ENCODE measurements at regions not wholly inside any gene's neighbourhood (a gene's known extent, or its start where the extent isn't known, plus 50 kb on each side); places are given as distances from the start of the nearest gene placed in this dataset.
"Not testable (repeated sequence)": the region's sequence is repeated elsewhere in the genome, so short reads cannot be mapped to it uniquely, and the experiment has no call there.

GRCh38 chr4:138437263-138437851, 195.2 kb upstream of the SLC7A11 start:
- Histone ChIP-seq H3K4me3 (ENCODE audit: low read depth, low read length) (no peak overlapping the region), H3K4me2 (ENCODE audit: low read length) (no peak overlapping the region), H3K4me1 (no peaks in the 10 kb centered on the region), H3K79me2 (no peaks in the 10 kb centered on the region), H2AFZ (no peak overlapping the region), H3K27ac (no peak overlapping the region), H3K27me3 (ENCODE audit: control insufficient read depth, insufficient read depth, low read length) (no peaks in the 10 kb centered on the region), H3K36me3 (ENCODE audit: control insufficient read depth, insufficient read depth, low read length) (no peaks in the 10 kb centered on the region), H3K9ac (no peak overlapping the region), H3K9me3 (ENCODE audit: control insufficient read depth, low read length) (no peaks in the 10 kb centered on the region)
- TF ChIP-seq, protein P1, sequence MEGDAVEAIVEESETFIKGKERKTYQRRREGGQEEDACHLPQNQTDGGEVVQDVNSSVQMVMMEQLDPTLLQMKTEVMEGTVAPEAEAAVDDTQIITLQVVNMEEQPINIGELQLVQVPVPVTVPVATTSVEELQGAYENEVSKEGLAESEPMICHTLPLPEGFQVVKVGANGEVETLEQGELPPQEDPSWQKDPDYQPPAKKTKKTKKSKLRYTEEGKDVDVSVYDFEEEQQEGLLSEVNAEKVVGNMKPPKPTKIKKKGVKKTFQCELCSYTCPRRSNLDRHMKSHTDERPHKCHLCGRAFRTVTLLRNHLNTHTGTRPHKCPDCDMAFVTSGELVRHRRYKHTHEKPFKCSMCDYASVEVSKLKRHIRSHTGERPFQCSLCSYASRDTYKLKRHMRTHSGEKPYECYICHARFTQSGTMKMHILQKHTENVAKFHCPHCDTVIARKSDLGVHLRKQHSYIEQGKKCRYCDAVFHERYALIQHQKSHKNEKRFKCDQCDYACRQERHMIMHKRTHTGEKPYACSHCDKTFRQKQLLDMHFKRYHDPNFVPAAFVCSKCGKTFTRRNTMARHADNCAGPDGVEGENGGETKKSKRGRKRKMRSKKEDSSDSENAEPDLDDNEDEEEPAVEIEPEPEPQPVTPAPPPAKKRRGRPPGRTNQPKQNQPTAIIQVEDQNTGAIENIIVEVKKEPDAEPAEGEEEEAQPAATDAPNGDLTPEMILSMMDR (IDR thresholded peaks at IDR 0.05): no peak

- not testable (repeated sequence) for H3K27me3 ChIP-seq (ENCODE audit: control insufficient read depth, insufficient read depth, low read length); H3K4me1 ChIP-seq; H2AFZ ChIP-seq; H3K79me2 ChIP-seq; H3K9ac ChIP-seq; H3K9me3 ChIP-seq (ENCODE audit: control insufficient read depth, low read length); H3K4me2 ChIP-seq (ENCODE audit: low read length); H3K27ac ChIP-seq; H3K36me3 ChIP-seq (ENCODE audit: control insufficient read depth, insufficient read depth, low read length); H3K4me3 ChIP-seq (ENCODE audit: low read depth, low read length)
Observed at GRCh38 chr4:138435733-138436132, 193.6 kb upstream of the SLC7A11 start.

GRCh38 chr4:138435046-138435445, 192.9 kb upstream of the SLC7A11 start:
- not testable (repeated sequence) for H3K4me3 ChIP-seq (ENCODE audit: low read depth, low read length)

DNA sequence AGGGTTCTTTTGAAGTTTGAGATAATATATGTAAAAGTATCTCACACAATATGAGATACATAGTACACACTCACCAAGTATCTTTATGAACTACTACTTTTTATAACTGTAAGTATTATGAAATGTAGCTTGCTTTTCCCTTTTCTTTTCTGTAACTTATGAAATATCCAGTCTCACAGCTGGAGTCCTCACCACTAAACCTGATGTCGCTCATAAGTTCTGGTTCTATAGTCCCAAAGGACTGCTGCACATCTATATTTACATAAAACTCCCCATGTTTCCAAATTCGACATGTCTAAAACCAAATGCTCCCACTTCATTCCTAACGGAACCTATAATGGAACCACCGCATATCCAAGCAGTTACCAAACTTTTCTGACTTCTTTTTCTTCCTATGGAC, 186.5 kb upstream of the SLC7A11 start:
- H3K79me2 ChIP-seq: no peaks in the 10 kb centered on the region
- no peak overlapping the region for H3K4me2 ChIP-seq (ENCODE audit: low read length)
- no peak overlapping the region for H3K4me3 ChIP-seq (ENCODE audit: low read depth, low read length)
- no peak overlapping the region for H3K27ac ChIP-seq
- no peak overlapping the region for H3K9ac ChIP-seq
- no peaks in the 10 kb centered on the region for H3K36me3 ChIP-seq (ENCODE audit: control insufficient read depth, insufficient read depth, low read length)
- no peaks in the 10 kb centered on the region for H3K27me3 ChIP-seq (ENCODE audit: control insufficient read depth, insufficient read depth, low read length)
- no peaks in the 10 kb centered on the region for H3K9me3 ChIP-seq (ENCODE audit: control insufficient read depth, low read length)
- TF ChIP-seq, protein P1 (IDR thresholded peaks at IDR 0.05): no peak
- no peak overlapping the region for H2AFZ ChIP-seq
- no peaks in the 10 kb centered on the region for H3K4me1 ChIP-seq

More at GRCh38 chr4:138435046-138435445, 192.9 kb upstream of the SLC7A11 start:
- not testable (repeated sequence) for H3K4me2 ChIP-seq (ENCODE audit: low read length); H3K9ac ChIP-seq; H3K4me1 ChIP-seq; H3K9me3 ChIP-seq (ENCODE audit: control insufficient read depth, low read length); H3K79me2 ChIP-seq; H3K27me3 ChIP-seq (ENCODE audit: control insufficient read depth, insufficient read depth, low read length); H2AFZ ChIP-seq; H3K36me3 ChIP-seq (ENCODE audit: control insufficient read depth, insufficient read depth, low read length); H3K27ac ChIP-seq

GRCh38 chr4:138426786-138427185, 184.6 kb upstream of the SLC7A11 start:
- Histone ChIP-seq H3K79me2 (no peaks in the 10 kb centered on the region), H3K9me3 (ENCODE audit: control insufficient read depth, low read length) (no peaks in the 10 kb centered on the region), H3K27me3 (ENCODE audit: control insufficient read depth, insufficient read depth, low read length) (no peaks in the 10 kb centered on the region), H3K4me1 (no peaks in the 10 kb centered on the region), H3K4me2 (ENCODE audit: low read length) (no peak overlapping the region), H3K4me3 (ENCODE audit: low read depth, low read length) (no peak overlapping the region), H3K9ac (no peak overlapping the region), H2AFZ (no peak overlapping the region), H3K27ac (no peak overlapping the region), H3K36me3 (ENCODE audit: control insufficient read depth, insufficient read depth, low read length) (no peaks in the 10 kb centered on the region)
- TF ChIP-seq, protein P1 (IDR thresholded peaks at IDR 0.05): no peak

DNA sequence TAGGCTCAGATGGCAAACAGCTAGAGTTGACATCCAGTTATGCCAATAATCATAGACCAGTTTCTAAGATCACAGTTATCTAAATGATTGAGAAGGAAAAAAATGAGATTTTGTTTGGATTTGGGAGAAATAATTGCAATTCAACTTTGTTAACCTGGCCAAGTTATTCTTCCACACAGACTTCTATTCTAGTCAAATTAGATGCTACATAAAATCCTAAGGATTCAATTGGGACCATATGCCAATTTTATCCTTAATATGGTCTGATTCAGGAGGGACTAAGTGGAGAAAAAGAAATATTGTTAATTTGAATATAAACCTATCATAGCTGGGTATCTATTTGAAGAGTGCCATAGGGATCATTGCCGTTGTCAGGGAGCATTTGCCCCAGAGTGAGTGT, 178.3 kb upstream of the SLC7A11 start:
- Histone ChIP-seq H2AFZ (no peak overlapping the region), H3K27me3 (ENCODE audit: control insufficient read depth, insufficient read depth, low read length) (no peaks in the 10 kb centered on the region), H3K27ac (no peak overlapping the region), H3K4me3 (ENCODE audit: low read depth, low read length) (no peak overlapping the region), H3K4me2 (ENCODE audit: low read length) (no peak overlapping the region), H3K9ac (no peak overlapping the region), H3K79me2 (no peaks in the 10 kb centered on the region), H3K4me1 (no peaks in the 10 kb centered on the region), H3K9me3 (ENCODE audit: control insufficient read depth, low read length) (no peaks in the 10 kb centered on the region), H3K36me3 (ENCODE audit: control insufficient read depth, insufficient read depth, low read length) (no peaks in the 10 kb centered on the region)
- TF ChIP-seq, protein P1 (IDR thresholded peaks at IDR 0.05): no peak

Data from parathyroid adenoma (tissue), 2 donors.